A673 (cell line): ENCODE measurements at regions not wholly inside any gene's neighbourhood (a gene's known extent, or its start where the extent isn't known, plus 50 kb on each side); places are given as distances from the start of the nearest gene placed in this dataset.

Experiments
- BruUV-seq: library from RNA; stranded (reverse); fragments of 400-500 nt; replicated peaks from 2 replicates; lab custom pipeline; 2021; lab: Mats Ljungman, UMichigan
- CTCF ChIA-PET: fragments of 300-600 bp; sonication (Branson Sonifier 250); formaldehyde crosslinking; loops from one replicate; lab custom pipeline; 2022; ENCODE audit warnings: antibody characterized with exemption; lab: Charles Lee
- POLR2A ChIA-PET: fragments of 300-600 bp; sonication (Branson Sonifier 250); formaldehyde crosslinking; loops from one replicate; lab custom pipeline; 2022; ENCODE audit warnings: antibody characterized with exemption; ENCODE audit not compliant: low non-redundant PET; lab: Charles Lee
- DNase-seq: peaks from one replicate; pipeline ENCODE4 v3.0.0-alpha.2; 2015; ENCODE audit warnings: low spot score
- H3K27ac ChIP-seq: fragments of 200-600 bp; sonication (generic); 2 replicates; pipeline ENCODE4 v1.5.1; 2016; ENCODE audit warnings: mixed run types, low read depth, mild to moderate bottlenecking, mixed read lengths, antibody characterized with exemption, low read length; ENCODE audit not compliant: poor library complexity, severe bottlenecking
- H3K27me3 ChIP-seq: fragments of 200-600 bp; sonication (generic); replicated peaks from 2 replicates; pipeline ENCODE4 v1.6.1; 2017; ENCODE audit warnings: mixed run types, low read depth, mild to moderate bottlenecking, mixed read lengths, antibody characterized with exemption, low read length; ENCODE audit not compliant: insufficient read depth, poor library complexity
- H3K36me3 ChIP-seq: fragments of 200-600 bp; sonication (generic); 2 replicates; pipeline ENCODE4 v1.6.1; 2016; ENCODE audit warnings: mixed run types, mild to moderate bottlenecking, mixed read lengths, antibody characterized with exemption, low read length; ENCODE audit not compliant: insufficient read depth, poor library complexity, severe bottlenecking
- H3K4me1 ChIP-seq: fragments of 200-600 bp; sonication (generic); 2 replicates; pipeline ENCODE4 v1.6.1; 2017; ENCODE audit warnings: mixed run types, mild to moderate bottlenecking, mixed read lengths, antibody characterized with exemption, low read length; ENCODE audit not compliant: insufficient read depth, poor library complexity, severe bottlenecking
- H3K4me3 ChIP-seq: fragments of 200-600 bp; sonication (generic); 2 replicates; pipeline ENCODE4 v1.5.1; 2016; ENCODE audit warnings: low read depth, mixed run types, mild to moderate bottlenecking, mixed read lengths, low read length; ENCODE audit not compliant: poor library complexity, severe bottlenecking
- H3K9me3 ChIP-seq: fragments of 200-600 bp; sonication (generic); 2 replicates; pipeline ENCODE4 v1.6.1; 2016; ENCODE audit warnings: mixed run types, low read depth, mild to moderate bottlenecking, mixed read lengths, antibody characterized with exemption, low read length; ENCODE audit not compliant: poor library complexity, severe bottlenecking
- EZH2 ChIP-seq: fragments of 200-600 bp; sonication (generic); IDR thresholded peaks from 2 replicates; pipeline ENCODE4 v1.6.1; 2017; ENCODE audit warnings: borderline replicate concordance, low read depth, mild to moderate bottlenecking, mixed read lengths, antibody characterized with exemption, low read length; ENCODE audit not compliant: poor library complexity, severe bottlenecking
- intact Hi-C: fragments of 100-400 bp; cut with micrococcal nuclease; formaldehyde crosslinking; loops from one replicate; pipeline ENCODE4 v1.10.0; 2022; ENCODE audit not compliant: unreplicated experiment
- TF ChIP-seq, protein P1 (sequence below): fragments of 300-800, 200-600 bp; sonication (generic); conservative IDR thresholded peaks from 2 replicates; pipeline ENCODE4 v1.5.1; 2017; ENCODE audit warnings: low read depth, mild to moderate bottlenecking, antibody characterized with exemption, low read length, moderate library complexity, mixed read lengths

DNA sequence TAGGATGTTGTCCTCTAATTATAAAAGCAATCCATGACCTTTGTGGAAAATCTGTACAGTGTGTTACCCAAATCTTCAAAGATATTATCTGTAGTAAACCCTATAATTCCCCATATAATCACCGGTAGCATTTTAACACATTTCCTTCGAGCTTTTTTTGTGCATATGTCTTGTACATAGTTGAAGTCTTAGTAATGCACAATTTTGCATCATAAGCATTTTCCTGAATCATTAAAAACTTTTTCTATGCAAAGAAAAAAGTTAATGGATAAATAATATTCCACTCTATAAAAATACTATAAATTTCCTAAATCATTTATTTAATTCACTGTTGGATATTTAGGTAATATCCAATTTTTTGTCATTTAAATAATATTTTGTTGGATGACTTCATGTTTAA is 201.7 kb downstream of the RRAGC start:
- CTCF ChIA-PET, result no interaction called here
- no peak for TF ChIP-seq EZH2
- TF ChIP-seq, protein P1, sequence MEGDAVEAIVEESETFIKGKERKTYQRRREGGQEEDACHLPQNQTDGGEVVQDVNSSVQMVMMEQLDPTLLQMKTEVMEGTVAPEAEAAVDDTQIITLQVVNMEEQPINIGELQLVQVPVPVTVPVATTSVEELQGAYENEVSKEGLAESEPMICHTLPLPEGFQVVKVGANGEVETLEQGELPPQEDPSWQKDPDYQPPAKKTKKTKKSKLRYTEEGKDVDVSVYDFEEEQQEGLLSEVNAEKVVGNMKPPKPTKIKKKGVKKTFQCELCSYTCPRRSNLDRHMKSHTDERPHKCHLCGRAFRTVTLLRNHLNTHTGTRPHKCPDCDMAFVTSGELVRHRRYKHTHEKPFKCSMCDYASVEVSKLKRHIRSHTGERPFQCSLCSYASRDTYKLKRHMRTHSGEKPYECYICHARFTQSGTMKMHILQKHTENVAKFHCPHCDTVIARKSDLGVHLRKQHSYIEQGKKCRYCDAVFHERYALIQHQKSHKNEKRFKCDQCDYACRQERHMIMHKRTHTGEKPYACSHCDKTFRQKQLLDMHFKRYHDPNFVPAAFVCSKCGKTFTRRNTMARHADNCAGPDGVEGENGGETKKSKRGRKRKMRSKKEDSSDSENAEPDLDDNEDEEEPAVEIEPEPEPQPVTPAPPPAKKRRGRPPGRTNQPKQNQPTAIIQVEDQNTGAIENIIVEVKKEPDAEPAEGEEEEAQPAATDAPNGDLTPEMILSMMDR, result no peak

GRCh38 chr1:38657207-38657840 is 202.2 kb downstream of the RRAGC start:
- Histone ChIP-seq H3K4me3 (no peak overlapping the region), H3K27ac (no peak overlapping the region), H3K27me3 (no peaks in the 10 kb centered on the region), H3K4me1 (no peaks in the 10 kb centered on the region), H3K9me3 (peaks cover 4% of the 10 kb centered on the region), H3K36me3 (no peaks in the 10 kb centered on the region)
- POLR2A ChIA-PET, result no interaction called here
- intact Hi-C loops, result no loop called here
- no peak for DNase-seq
- TF ChIP-seq, protein P1, result no peak
- TF ChIP-seq EZH2, result no peak
- CTCF ChIA-PET, result no interaction called here
- no TSS peak for BruUV-seq

More for the DNA sequence above, 201.7 kb downstream of the RRAGC start:
- Histone ChIP-seq H3K9me3 (peaks cover 4% of the 10 kb centered on the region), H3K36me3 (no peaks in the 10 kb centered on the region), H3K4me1 (no peaks in the 10 kb centered on the region), H3K4me3 (no peak overlapping the region), H3K27me3 (peaks cover under 1% of the 10 kb centered on the region), H3K27ac (no peak overlapping the region)
- intact Hi-C loops, result no loop called here
- no TSS peak for BruUV-seq
- POLR2A ChIA-PET, result no interaction called here
- DNase-seq, result no peak

GRCh38 chr1:38656726-38657125 is 202.8 kb downstream of the RRAGC start:
- Histone ChIP-seq H3K4me3 (no peak overlapping the region), H3K27me3 (no peaks in the 10 kb centered on the region), H3K36me3 (no peaks in the 10 kb centered on the region), H3K27ac (no peak overlapping the region), H3K9me3 (peaks cover 4% of the 10 kb centered on the region), H3K4me1 (no peaks in the 10 kb centered on the region)
- no peak for TF ChIP-seq EZH2
- TF ChIP-seq, protein P1, result no peak
- BruUV-seq, result no TSS peak
- ChIA-PET CTCF (no interaction called here), POLR2A (no interaction called here)
- intact Hi-C loops, result no loop called here
- no peak for DNase-seq
